GM21515 (cell line): ENCODE measurements at regions not wholly inside any gene's neighbourhood (a gene's known extent, or its start where the extent isn't known, plus 50 kb on each side); places are given as distances from the start of the nearest gene placed in this dataset.

Experiments
- ATAC-seq: cut with Tn5 transposase; IDR thresholded peaks from one replicate; pipeline ENCODE4 v1.9.1; 2021; ENCODE audit not compliant: unreplicated experiment

DNA sequence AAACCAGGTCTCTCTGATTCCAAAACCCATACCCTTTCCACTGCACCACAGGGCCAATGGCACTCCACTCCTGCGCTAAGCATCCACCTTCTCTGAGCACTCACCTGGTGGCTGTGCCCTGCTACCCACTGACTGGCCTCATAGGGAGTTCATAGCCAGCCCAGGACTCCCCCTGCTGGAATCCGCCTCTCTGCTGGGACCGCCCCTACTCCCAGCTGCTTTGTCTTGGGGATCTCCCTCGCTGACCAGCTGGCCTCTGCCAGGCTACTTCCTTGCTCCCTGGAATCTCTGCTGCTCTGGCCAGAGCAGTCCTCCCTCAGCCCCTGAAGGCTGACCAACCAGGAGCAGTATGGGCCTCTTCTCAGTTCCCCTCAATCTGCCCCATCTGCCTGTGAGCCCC, 129.7 kb downstream of the FAXC start:
- ATAC-seq = peak; percentile 69

DNA sequence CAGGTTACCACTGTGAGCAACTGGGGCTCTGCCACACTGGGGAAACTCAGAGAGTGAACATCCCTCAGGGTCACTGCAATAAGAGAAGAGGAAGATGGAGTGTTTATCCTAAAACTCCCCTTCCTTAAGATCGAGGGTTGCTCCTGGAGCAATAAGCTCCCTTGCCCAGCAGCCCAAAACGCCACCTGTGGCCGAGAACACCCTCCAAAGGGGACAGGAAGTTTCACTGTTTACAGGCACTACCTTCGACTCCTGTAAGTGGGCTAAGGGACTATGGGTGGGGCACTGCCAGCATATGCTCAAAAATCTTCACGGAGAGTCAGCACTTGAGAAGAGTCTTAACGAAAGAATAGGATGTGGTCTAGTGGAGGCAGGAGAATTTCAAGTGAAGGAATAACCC, 132.5 kb downstream of the FAXC start:
- no peak for ATAC-seq

DNA sequence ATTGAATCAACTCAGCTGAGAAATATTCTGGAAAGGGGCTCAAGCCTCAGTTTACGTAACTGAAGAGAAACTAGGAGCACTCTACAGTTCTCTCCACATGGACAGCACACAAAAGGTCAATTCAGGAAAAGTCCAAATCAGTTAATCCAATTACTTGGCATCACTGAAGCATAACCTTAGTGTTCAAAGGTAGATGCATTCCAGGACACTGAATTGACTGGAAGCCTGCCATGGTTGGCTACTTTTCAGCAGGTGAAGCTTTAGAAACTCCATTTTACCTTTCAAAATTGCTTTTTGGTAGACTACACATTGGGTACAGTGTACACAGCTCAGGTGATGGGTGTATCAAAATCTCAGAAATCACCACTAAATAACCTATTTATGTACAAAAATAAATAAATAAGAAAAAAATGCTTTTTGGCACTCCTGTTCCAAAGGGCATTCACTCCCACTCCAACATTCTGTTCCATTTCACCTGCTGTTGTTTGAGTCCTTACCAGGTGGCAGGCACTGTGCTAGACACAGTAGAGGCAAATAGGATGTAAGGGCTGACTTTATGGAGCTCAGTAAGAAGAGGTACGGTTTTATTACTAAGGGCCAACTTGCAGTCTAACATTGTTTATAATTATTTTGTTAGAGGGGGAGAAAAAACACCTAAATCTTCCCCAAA, 153.4 kb downstream of the FAXC start:
- ATAC-seq = no peak

DNA sequence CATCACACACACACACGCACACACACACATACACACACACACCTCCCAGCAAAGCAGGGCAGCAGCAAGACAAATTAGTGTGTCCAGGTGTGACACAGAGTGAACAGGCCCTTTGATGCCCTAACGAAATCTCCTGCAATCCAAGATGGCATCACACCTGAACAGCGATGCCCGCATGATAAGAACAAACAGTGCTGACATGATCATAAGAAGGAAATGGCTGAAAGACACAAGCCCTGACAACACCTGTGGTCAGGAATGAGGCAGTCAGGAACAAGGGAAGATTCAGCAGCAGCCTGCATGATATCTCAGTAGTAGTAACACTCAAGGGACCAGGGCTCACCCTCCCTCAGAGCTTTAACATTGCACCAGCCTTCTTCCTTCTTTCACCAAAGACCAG, 156.9 kb downstream of the FAXC start:
- ATAC-seq = no peak

DNA sequence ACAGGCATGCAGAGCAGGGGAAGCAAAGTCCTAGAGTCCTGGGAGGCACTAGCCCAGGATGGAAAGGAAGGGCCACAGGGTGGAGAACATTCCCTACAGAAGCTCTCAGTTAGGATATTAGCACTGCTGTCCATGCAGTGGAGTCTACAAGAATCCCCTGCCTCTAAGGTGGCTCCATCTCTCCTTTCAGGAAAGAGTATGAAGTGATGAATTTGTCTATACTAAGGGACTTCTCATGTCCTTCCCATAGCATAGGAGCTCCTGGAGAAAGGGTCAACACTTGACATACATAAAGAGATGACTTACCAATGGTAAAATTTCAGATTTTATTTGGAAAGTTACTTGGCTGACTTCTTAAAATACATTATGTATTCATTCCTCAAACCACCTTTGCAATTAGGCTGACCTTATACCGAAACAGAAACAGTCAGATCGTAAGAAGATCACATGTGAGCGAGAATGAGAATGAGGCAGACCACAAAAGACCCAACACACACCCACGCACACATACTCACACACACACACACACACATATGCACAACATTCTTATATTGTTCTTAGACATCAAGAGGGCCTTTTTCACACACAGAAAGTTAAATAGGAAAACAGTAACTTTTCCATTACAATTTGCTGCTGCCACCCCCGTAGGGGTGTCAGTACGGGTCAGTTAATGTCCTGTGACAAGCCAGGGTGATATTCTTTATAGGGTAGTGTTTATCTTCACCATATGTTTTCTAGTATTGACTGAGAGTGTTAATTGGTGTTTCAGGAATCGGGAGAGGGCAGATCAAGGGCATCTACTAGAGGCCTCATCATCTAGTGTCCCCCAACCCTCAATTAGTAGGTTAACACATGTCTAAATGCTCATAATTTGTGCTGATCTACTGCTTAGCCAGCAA, 159.4 kb downstream of the FAXC start:
- ATAC-seq = peak; percentile 98

DNA sequence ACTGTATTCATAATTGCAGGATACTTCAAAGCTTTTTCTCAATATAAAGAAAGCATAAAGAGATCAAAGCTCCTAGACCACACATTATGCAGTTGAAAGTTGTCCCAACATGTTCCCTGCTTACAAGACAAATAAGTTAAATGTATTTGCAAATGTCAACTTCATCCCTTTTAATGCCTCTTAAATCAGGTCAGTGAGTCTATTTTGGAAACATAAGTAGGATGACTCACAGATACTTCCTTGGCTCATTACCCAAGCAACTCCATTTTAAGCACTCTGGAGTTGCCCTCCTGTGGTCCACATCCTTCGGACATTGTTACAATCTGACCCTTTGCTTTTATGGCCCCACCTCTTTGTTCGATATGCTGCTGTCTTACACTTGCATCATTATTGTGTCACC, 162.0 kb downstream of the FAXC start:
- ATAC-seq = no peak

DNA sequence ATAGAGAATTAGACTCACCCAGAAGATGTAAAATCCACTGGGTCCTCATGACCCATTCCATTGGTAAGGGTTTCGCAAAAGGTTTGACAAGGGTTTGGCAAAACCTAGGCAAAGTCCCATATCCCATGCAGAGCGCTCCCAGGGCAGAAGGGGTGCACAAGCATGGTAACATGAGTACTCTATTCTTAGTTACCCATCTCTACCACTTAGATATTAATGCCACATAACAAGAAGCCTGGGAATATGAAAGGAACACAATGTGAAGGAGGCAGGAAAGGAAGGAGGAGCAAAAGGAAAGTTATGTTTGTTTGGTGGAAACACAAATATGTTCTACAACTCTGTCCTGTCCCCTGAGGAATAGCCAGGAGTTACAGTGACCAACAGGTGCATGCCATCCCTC, 163.1 kb downstream of the FAXC start:
- ATAC-seq = no peak

DNA sequence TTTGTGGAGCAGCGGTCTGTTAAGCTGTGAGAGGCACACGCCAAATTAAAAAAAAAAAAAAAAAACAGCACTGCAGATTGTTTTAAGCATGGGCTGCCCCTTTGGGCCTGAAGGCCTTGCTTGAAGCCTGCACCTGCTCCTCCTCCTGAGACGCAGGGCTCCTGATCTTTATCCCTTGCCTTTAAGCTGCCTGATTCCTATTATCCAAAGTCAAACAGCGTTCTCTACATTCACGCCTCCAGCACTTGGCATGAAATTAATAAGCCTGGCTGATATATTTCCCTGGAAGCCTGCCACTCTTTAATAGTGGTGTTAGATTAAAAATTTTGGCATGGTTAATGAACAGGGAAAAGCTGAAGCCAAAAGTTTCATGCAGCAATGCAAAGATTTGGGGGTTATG, 163.9 kb downstream of the FAXC start:
- ATAC-seq = no peak

DNA sequence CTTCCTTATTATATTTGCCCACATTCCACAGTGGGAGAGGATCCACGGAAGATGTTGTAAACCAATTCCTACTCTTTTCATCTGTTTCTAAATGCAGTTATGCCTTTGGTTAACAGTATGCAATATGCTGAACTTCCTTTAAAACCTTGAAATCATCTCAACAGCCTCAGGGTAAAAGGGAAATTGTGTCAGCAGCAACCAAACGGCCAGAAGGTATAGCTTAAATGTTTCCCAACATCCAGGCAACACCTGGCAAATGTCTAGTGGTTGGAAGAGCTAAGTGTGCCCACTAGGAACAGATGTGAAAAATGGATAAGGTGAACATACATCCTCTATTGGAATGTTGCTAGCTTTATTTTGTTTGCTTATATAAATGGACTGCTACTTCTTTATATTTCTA, 164.8 kb downstream of the FAXC start:
- ATAC-seq = no peak

DNA sequence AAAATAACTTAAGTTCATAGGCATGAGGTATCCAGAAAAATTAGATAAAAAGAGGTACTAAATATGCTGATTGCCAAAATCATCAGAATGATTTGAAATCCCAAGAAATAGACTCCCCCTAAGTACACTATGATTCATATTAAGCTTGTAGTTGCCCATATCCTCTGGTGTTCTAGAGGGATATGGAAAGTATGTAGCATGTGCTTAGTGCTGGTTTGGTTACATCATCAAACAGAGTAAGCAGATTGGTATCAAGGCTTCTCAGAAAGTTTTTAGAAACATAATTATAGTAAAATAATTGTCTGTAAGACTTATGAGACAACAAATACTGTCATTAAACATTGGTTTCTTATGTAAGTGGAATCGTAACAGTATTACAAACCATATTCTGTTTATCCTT, 166.4 kb downstream of the FAXC start:
- ATAC-seq = no peak

DNA sequence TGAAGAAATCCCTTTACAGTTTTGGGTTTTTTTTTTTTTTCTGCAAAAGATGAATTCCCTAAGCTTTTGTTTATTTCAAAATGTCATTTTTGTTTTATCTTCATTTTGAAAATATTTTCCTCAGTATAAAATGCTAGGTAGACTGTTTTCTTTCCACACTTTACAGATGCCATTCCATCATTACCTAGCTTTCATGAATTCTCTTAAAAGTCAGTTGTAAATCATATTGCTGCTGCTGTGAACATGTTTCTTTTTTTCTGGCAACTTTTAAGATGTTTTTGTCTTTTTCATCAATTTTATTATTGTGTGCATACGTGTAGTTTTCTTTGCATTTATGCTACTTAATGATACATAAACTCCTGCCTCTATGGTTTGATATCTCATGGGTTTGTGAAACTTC, 168.3 kb downstream of the FAXC start:
- ATAC-seq = no peak

DNA sequence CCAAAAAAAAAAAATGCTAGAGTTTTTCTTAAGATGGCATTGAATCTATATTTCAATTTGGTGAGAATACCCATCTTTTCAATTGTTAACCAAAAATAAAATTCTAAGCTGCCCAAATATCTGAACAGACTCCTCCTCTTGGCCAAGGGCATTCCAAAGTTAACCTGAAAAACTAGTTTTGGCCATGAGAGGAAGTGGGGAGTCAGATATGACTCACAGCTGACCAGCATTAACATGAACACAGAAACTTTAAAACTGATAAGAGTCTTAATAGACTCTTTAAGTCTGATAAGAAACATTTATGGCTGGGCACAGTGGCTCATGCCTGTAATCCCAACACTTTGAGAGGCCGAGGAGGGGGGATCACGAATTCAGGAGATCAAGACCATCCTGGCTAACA, 171.3 kb downstream of the FAXC start:
- no peak for ATAC-seq

DNA sequence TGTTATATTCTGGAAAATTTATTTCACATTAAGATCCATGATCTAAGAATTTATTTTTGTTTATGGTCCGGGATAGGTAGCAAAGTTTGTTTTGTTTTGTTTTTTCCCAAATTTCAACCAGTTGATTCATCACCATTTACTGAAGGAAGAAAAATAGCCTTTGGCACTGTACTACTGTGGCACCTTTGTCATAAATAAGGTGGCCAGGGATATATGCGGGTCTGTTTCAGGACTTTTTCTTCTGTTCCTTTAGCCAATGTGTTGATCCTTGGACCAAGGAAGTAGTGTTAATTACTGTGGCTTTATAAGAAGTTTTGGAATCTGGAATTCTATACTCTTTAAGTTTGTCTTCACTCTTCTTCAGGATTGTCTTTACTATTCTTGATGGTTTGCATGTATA, 171.7 kb downstream of the FAXC start:
- ATAC-seq = no peak

DNA sequence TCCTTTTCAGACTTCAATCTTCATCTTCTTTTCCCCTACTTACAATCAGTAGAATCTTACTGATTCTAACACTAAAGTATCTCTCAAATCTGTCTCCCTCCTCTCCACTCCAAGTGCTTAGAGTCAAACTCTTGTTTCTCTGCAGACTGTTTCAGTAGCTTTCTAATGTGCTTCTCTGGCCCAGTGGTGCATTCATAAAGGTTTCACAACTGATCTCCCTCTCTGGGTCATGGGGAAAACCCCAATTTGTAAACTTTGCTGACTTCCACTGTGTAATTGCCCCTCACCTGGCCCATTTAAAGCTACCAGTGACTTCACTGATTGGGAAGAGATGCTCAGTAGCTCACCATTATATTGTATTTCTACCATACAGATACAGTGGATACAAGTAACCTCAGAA, 183.6 kb downstream of the FAXC start:
- ATAC-seq = peak; percentile 80

DNA sequence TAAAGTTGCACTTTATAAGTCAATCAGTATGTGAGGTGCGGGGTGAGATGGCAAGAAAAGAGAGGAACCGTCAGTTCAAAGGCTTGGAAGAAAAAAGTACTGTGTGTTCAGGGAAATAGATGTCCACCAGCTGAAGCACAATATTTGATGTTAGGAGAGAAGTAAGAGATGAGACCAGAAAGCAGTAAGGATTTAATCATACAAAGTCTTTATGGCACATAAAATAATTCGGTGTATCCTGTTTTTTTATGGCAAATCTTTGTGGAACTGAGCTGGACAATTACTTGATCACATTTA, 197.2 kb downstream of the FAXC start:
- no peak for ATAC-seq

DNA sequence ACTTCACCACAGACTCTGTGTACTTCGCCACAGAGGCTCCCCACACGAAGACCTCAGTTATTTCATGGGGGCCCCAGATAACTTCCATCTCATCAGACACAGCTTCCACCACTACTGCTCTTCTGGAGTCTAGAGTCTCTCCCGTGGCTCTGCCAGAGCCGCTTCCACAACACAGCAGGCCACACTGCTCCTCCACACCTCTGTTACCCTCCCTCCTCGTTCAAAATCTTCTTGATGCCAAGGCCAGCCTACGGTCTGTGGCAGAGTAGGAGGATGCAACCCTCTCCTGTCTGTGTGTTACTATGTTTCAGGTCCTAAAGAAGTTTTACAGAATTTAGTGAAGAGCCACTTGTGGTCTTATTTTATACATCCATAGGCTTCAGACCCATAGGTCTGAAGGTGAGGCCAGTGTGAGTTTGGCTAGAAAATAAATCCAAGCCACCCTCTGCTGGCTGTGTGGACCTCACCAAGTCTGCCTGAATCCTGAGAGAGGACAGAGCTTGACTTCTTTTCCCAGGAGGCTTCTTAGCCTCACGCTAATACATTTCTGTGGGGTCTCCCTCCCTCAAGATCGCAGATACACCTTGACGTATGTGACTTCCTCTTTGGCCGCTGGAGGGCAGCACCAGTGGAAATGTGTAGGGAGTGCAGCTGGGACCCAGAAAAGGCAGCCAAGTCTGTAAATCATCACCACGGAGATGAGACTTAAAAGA, 197.7 kb downstream of the FAXC start:
- ATAC-seq = peak; percentile 95

DNA sequence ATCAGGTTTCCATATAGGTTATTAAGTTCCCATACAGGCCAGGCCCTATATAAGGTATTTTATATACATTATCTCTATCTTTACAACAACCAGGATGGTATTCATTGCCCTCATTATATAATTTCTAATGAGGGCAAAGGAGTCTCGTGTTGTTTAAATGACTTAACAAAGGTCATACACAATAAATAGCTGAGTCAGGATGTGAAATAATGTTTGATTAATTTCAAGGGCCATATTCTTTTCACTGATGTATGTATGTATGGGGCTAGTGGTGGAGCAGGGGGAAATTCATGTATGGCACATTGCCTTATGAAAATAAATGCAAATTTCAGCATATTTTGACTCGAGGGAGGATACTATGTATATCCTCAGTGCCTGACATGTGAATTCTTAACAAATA, 200.7 kb downstream of the FAXC start:
- ATAC-seq = no peak

DNA sequence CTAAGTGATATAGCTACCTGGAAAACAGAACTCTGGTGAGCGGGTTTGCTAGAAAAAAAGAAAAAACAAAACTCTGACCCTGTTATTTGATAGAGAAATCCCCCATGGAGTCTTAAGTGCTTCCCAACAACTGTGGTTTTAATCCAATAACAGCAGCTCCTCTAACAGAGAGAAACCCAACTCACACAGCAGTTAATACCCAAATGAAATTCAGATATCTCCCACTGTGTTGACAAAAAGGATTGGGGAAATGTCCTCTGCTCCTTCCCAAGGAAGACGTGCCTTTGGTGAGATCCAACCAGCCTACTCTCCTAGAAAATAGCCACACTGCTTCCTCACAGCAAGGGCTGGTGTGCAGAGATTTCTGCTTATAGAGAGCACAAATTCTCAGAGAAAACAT, 200.4 kb upstream of the FBXL4 start:
- no peak for ATAC-seq

DNA sequence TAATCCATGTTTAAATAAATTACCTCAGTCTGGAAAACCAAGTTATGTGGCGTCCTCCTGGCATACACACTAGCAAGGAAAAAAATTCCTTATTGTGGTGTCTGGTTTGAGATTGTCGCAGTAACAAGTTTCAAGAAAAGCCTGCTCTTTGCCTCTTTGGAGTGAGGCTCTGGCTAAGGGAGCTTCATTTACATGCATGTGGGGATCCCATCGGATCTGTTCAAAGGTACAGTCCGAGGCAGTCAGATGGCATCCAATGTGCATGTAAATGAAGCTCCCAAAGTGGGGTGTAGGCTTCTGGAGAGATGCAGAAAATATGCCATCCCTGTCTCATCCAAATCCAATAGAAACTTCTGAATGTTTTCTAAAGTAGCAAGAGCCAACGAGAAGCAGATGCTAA, 199.5 kb upstream of the FBXL4 start:
- no peak for ATAC-seq

DNA sequence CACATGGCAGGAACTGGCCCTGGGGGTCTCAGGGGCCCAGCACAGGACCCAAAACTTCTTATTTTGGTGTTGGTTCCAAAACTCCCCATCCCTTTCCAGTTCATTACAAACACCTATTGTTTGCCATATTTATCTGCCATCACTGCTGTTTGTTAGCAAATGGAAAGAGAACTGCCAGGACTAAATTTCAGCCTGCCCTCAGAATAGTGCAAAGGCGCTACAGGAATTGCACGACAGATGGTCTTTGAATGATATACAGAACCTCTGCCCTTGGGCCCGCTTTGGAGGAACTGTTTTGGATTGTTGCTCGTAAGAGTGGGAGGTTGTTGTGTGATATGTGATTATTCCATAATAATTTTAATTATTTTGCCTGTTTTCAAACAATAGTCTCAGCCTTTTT, 199.0 kb upstream of the FBXL4 start:
- ATAC-seq = no peak

DNA sequence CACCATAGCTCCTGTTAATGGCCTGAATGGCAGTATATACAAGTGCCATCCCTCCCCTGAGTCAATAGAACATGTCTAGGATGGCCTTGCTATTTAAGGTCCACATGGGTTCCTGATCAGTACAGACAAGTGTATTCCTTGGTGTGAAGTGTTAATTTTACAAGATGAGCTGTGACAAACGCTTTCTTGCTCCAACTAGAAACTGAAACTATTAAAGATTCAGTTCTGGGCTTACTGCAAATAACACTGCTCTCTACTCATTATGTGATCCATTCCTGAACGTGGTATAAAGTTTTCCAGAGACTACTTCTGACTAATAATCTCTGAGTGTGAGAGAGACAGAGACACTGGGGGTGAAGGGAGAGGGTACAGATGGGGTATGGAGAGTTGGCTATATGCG, 198.0 kb upstream of the FBXL4 start:
- ATAC-seq = no peak
